ENCODE measurements at regions not wholly inside any gene's neighbourhood (a gene's known extent, or its start where the extent isn't known, plus 50 kb on each side); places are given as distances from the start of the nearest gene placed in this dataset.

GRCh38 chr4:97262769-97263168 lies 880.5 kb downstream of the STPG2 start:
- TF ChIP-seq, protein P1, sequence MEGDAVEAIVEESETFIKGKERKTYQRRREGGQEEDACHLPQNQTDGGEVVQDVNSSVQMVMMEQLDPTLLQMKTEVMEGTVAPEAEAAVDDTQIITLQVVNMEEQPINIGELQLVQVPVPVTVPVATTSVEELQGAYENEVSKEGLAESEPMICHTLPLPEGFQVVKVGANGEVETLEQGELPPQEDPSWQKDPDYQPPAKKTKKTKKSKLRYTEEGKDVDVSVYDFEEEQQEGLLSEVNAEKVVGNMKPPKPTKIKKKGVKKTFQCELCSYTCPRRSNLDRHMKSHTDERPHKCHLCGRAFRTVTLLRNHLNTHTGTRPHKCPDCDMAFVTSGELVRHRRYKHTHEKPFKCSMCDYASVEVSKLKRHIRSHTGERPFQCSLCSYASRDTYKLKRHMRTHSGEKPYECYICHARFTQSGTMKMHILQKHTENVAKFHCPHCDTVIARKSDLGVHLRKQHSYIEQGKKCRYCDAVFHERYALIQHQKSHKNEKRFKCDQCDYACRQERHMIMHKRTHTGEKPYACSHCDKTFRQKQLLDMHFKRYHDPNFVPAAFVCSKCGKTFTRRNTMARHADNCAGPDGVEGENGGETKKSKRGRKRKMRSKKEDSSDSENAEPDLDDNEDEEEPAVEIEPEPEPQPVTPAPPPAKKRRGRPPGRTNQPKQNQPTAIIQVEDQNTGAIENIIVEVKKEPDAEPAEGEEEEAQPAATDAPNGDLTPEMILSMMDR (conservative IDR thresholded peaks at IDR 0.05; ENCODE audit: low read depth, low read length) = no peak
- TF ChIP-seq EZH2 (IDR thresholded peaks at IDR 0.05; ENCODE audit: borderline replicate concordance, low read depth, low read length, poor library complexity, severe bottlenecking) = no peak

All from A673 (cell line).